Liver (tissue), 8 donors: ENCODE measurements at regions not wholly inside any gene's neighbourhood (a gene's known extent, or its start where the extent isn't known, plus 50 kb on each side); places are given as distances from the start of the nearest gene placed in this dataset.

ENCODE experiments used
- DNase-seq: peaks from one replicate; pipeline ENCODE4 v3.0.0-alpha.2; 2017; ENCODE audit warnings: low spot score
- H3K27ac ChIP-seq, 2 donors: one replicate each; pipeline ENCODE4 v1.7.0; 2013; ENCODE audit warnings: inconsistent platforms in 2 of 2, low read length in 2 of 2, control low read depth in 1 of 2, low read depth in 1 of 2, mild to moderate bottlenecking in 1 of 2
- H3K27me3 ChIP-seq, 4 donors: one replicate each; pipeline versions ENCODE4 v1.6.1 to v1.7.0; 2013; ENCODE audit warnings: low read length in 3 of 4, inconsistent platforms in 1 of 4, mild to moderate bottlenecking in 1 of 4, moderate library complexity in 1 of 4; ENCODE audit not compliant: control insufficient read depth in 4 of 4, insufficient read depth in 4 of 4
- H3K36me3 ChIP-seq, 4 donors: one replicate each; pipeline versions ENCODE4 v1.6.1 to v1.7.0; 2013; ENCODE audit warnings: low read length in 3 of 4, mild to moderate bottlenecking in 3 of 4, low read depth in 1 of 4, moderate library complexity in 1 of 4; ENCODE audit not compliant: control insufficient read depth in 4 of 4, insufficient read depth in 3 of 4
- H3K4me1 ChIP-seq, 4 donors: one replicate each; pipeline versions ENCODE4 v1.6.1 to v1.7.0; 2013; ENCODE audit warnings: low read length in 3 of 4, mild to moderate bottlenecking in 3 of 4, moderate library complexity in 1 of 4; ENCODE audit not compliant: control insufficient read depth in 4 of 4, insufficient read depth in 4 of 4
- H3K4me3 ChIP-seq, 3 donors: one replicate each; pipeline versions ENCODE4 v1.6.1 to v1.7.0; 2013; ENCODE audit warnings: low read length in 3 of 3, control low read depth in 1 of 3, low read depth in 1 of 3, mild to moderate bottlenecking in 1 of 3
- H3K9ac ChIP-seq, 2 donors: one replicate each; pipeline ENCODE4 v1.7.0; 2013; ENCODE audit warnings: low read length in 2 of 2, mild to moderate bottlenecking in 2 of 2, moderate library complexity in 2 of 2, control low read depth in 1 of 2, low read depth in 1 of 2
- H3K9me3 ChIP-seq, 4 donors: one replicate each; pipeline versions ENCODE4 v1.6.1 to v1.7.0; 2013; ENCODE audit warnings: low read length in 3 of 4; ENCODE audit not compliant: control insufficient read depth in 4 of 4
- ATF3 ChIP-seq: IDR thresholded peaks from 2 replicates; pipeline ENCODE4 v1.6.1; 2016; ENCODE audit warnings: antibody characterized with exemption
- CTCF ChIP-seq: fragments of 150-350 bp; IDR thresholded peaks from 2 replicates; pipeline ENCODE4 v1.5.1; 2017; ENCODE audit warnings: improper control_type of control experiment, low read depth, low read length; ENCODE audit not compliant: missing input control
- EGR1 ChIP-seq, 2 donors: IDR thresholded peaks; 2 replicates each; pipeline ENCODE4 v1.6.1; 2016 to 2018; ENCODE audit warnings: antibody characterized with exemption in 2 of 2, low read depth in 2 of 2
- FOXA1 ChIP-seq: IDR thresholded peaks from 2 replicates; pipeline ENCODE4 v1.6.1; 2016; ENCODE audit warnings: antibody characterized with exemption
- FOXA2 ChIP-seq: IDR thresholded peaks from 2 replicates; pipeline ENCODE4 v1.6.1; 2016; ENCODE audit warnings: antibody characterized with exemption
- GABPA ChIP-seq, 2 donors: IDR thresholded peaks in 1 of 2; conservative IDR thresholded peaks in 1 of 2; 2 replicates each; pipeline ENCODE4 v1.6.1; 2016; ENCODE audit warnings: antibody characterized with exemption in 2 of 2, mild to moderate bottlenecking in 1 of 2, moderate library complexity in 1 of 2
- HNF4A ChIP-seq, 2 donors: conservative IDR thresholded peaks; 2 replicates each; pipeline ENCODE4 v1.6.1; 2016; ENCODE audit warnings: antibody characterized with exemption in 2 of 2, mild to moderate bottlenecking in 2 of 2
- JUND ChIP-seq, 2 donors: IDR thresholded peaks; 2 replicates each; pipeline ENCODE4 v1.6.1; 2016; ENCODE audit warnings: antibody characterized with exemption in 2 of 2
- MAX ChIP-seq: IDR thresholded peaks from 2 replicates; pipeline ENCODE4 v1.6.1; 2016; ENCODE audit warnings: antibody characterized with exemption
- NR2F2 ChIP-seq: IDR thresholded peaks from 2 replicates; pipeline ENCODE4 v1.6.1; 2016; ENCODE audit warnings: antibody characterized with exemption
- RAD21 ChIP-seq, 2 donors: IDR thresholded peaks; 2 replicates each; pipeline ENCODE4 v1.6.1; 2016; ENCODE audit warnings: antibody characterized with exemption in 2 of 2, mild to moderate bottlenecking in 2 of 2
- REST ChIP-seq: IDR thresholded peaks from 2 replicates; pipeline ENCODE4 v1.6.1; 2016; ENCODE audit warnings: antibody characterized with exemption, mild to moderate bottlenecking
- RXRA ChIP-seq, 2 donors: IDR thresholded peaks; 2 replicates each; pipeline ENCODE4 v1.6.1; 2017 to 2018; ENCODE audit warnings: antibody characterized with exemption in 2 of 2, mild to moderate bottlenecking in 1 of 2
- SP1 ChIP-seq: IDR thresholded peaks from 2 replicates; pipeline ENCODE4 v1.6.1; 2018; ENCODE audit warnings: antibody characterized with exemption, mild to moderate bottlenecking
- TAF1 ChIP-seq: conservative IDR thresholded peaks from 2 replicates; pipeline ENCODE4 v1.6.1; 2016; ENCODE audit warnings: antibody characterized with exemption, mild to moderate bottlenecking
- YY1 ChIP-seq: IDR thresholded peaks from 2 replicates; pipeline ENCODE4 v1.6.1; 2016; ENCODE audit warnings: antibody characterized with exemption, mild to moderate bottlenecking
- ZBTB33 ChIP-seq: IDR thresholded peaks from 2 replicates; pipeline ENCODE4 v1.6.1; 2016; ENCODE audit warnings: antibody characterized with exemption
- WGBS: extraction: QIAGEN DNeasy Blood & Tissue Kit; methylation state at CpG from one replicate; pipeline ENCODE4 v1.1.7; 2013; 5-methylcytosine and 5-hydroxymethylcytosine counted together
- donor health status: healthy.
- donor health status: healthy.
- donor health status: healthy.
- donor health status: healthy.
- donor health status: healthy.

GRCh38 chr2:120866483-120867140, 130.9 kb downstream of the GLI2 start:
- peak overlapping the region in 1 of 2 donors; percentile 17 for H3K27ac ChIP-seq

GRCh38 chr2:120867290-120868241, 131.9 kb downstream of the GLI2 start:
- Histone ChIP-seq H3K27me3 (peaks cover 0 to 12% (median 2%) of the 10 kb centered on the region in 4 donors), H3K9me3 (no peaks in the 10 kb centered on the region), H3K4me3 (peak overlapping the region in 1 of 3 donors; percentile 12), H3K27ac (peak overlapping the region; percentile 15 to 17), H3K4me1 (peaks cover 0 to 8% (median 2%) of the 10 kb centered on the region in 4 donors), H3K9ac (no peak overlapping the region), H3K36me3 (no peaks in the 10 kb centered on the region)
- WGBS = 21% methylated on average over 54 of the region's 54 CpGs
- no peak for DNase-seq
- no peak for TF ChIP-seq EGR1 (IDR thresholded peaks at IDR 0.05; ENCODE audit: low read depth in 2 of 2)
- no peak for TF ChIP-seq HNF4A (conservative IDR thresholded peaks at IDR 0.05)
- TF ChIP-seq YY1 = no peak
- no peak for TF ChIP-seq RAD21 (IDR thresholded peaks at IDR 0.05)
- no peak for TF ChIP-seq RXRA (IDR thresholded peaks at IDR 0.05)
- TF ChIP-seq SP1 = no peak
- no peak for TF ChIP-seq ATF3
- no peak for TF ChIP-seq CTCF
- no peak for TF ChIP-seq JUND (IDR thresholded peaks at IDR 0.05)
- no peak for TF ChIP-seq MAX
- no peak for TF ChIP-seq TAF1
- TF ChIP-seq REST = no peak
- no peak for TF ChIP-seq FOXA1
- no peak for TF ChIP-seq NR2F2
- TF ChIP-seq FOXA2 = no peak

More at GRCh38 chr2:120866483-120867140, 130.9 kb downstream of the GLI2 start:
- Histone ChIP-seq H3K36me3 (no peaks in the 10 kb centered on the region), H3K4me3 (no peak overlapping the region), H3K9ac (no peak overlapping the region), H3K27me3 (peaks cover 0 to 12% (median 2%) of the 10 kb centered on the region in 4 donors), H3K9me3 (no peaks in the 10 kb centered on the region), H3K4me1 (peaks cover 0 to 8% (median 2%) of the 10 kb centered on the region in 4 donors)
- no peak for DNase-seq
- WGBS = 82% methylated on average over 14 of the region's 14 CpGs
- TF ChIP-seq ZBTB33 = no peak
- no peak for TF ChIP-seq GABPA (IDR thresholded peaks at IDR 0.05 in 1 of 2, conservative IDR thresholded peaks at IDR 0.05 in 1 of 2)
- TF ChIP-seq FOXA2 = no peak
- TF ChIP-seq RXRA (IDR thresholded peaks at IDR 0.05) = no peak
- TF ChIP-seq TAF1 = no peak
- no peak for TF ChIP-seq ATF3
- no peak for TF ChIP-seq JUND (IDR thresholded peaks at IDR 0.05)
- TF ChIP-seq NR2F2 = no peak
- TF ChIP-seq MAX = no peak
- TF ChIP-seq HNF4A (conservative IDR thresholded peaks at IDR 0.05) = no peak
